HG02571 (cell line): ENCODE measurements at regions not wholly inside any gene's neighbourhood (a gene's known extent, or its start where the extent isn't known, plus 50 kb on each side); places are given as distances from the start of the nearest gene placed in this dataset.
"Not testable (repeated sequence)": the region's sequence is repeated elsewhere in the genome, so short reads cannot be mapped to it uniquely, and the experiment has no call there.

Experiments used
- ATAC-seq: cut with Tn5 transposase; IDR thresholded peaks from one replicate; pipeline ENCODE4 v1.9.1; 2021; ENCODE audit warnings: mild to moderate bottlenecking, moderate library complexity; ENCODE audit not compliant: unreplicated experiment

- not testable (repeated sequence) for ATAC-seq
These were observed 260.9 kb upstream of the BTG1 start for GRCh38 chr12:92406404-92407070.

- ATAC-seq: not testable (repeated sequence)
These were observed 260.2 kb upstream of the BTG1 start for GRCh38 chr12:92405801-92406251.

GRCh38 chr12:92404921-92405320 lies 259.3 kb upstream of the BTG1 start:
- no peak for ATAC-seq

- ATAC-seq: no peak
These were observed 258.7 kb upstream of the BTG1 start for GRCh38 chr12:92404259-92404894.

GRCh38 chr12:92403210-92404175 lies 257.8 kb upstream of the BTG1 start:
- peak; percentile 90 for ATAC-seq

- no peak for ATAC-seq
These were observed 256.8 kb upstream of the BTG1 start for GRCh38 chr12:92402415-92402814.

- no peak for ATAC-seq
These were observed 254.4 kb upstream of the BTG1 start for GRCh38 chr12:92400006-92400405.

- no peak for ATAC-seq
These were observed 253.1 kb upstream of the BTG1 start for GRCh38 chr12:92398565-92399309.

GRCh38 chr12:92396647-92397252 lies 251.1 kb upstream of the BTG1 start:
- ATAC-seq: no peak

- no peak for ATAC-seq
These were observed 249.7 kb upstream of the BTG1 start for GRCh38 chr12:92395322-92395721.

- no peak for ATAC-seq
These were observed 249.2 kb upstream of the BTG1 start for GRCh38 chr12:92394895-92395294.

GRCh38 chr12:92393504-92393903 lies 247.9 kb upstream of the BTG1 start:
- no peak for ATAC-seq

GRCh38 chr12:92391726-92392125 lies 246.1 kb upstream of the BTG1 start:
- ATAC-seq: not testable (repeated sequence)

- no peak for ATAC-seq
These were observed 243.8 kb upstream of the BTG1 start for GRCh38 chr12:92389466-92389865.

GRCh38 chr12:92385296-92385695 lies 239.7 kb upstream of the BTG1 start:
- ATAC-seq: no peak

- ATAC-seq: no peak
These were observed 238.9 kb upstream of the BTG1 start for GRCh38 chr12:92384571-92384970.

- ATAC-seq: no peak
These were observed 236.8 kb upstream of the BTG1 start for GRCh38 chr12:92382383-92382878.

- no peak for ATAC-seq
These were observed 236.2 kb upstream of the BTG1 start for GRCh38 chr12:92381856-92382255.

GRCh38 chr12:92378682-92379479 lies 233.2 kb upstream of the BTG1 start:
- ATAC-seq: no peak
